Thyroid gland (tissue), 4 donors: ENCODE measurements at regions not wholly inside any gene's neighbourhood (a gene's known extent, or its start where the extent isn't known, plus 50 kb on each side); places are given as distances from the start of the nearest gene placed in this dataset.

ENCODE experiments used
- DNase-seq, 2 donors: peaks; one replicate each; pipeline ENCODE4 v3.0.0-alpha.2; 2019
- H3K27ac ChIP-seq, 3 donors: fragments of 200-600 bp; sonication (generic); 1 replicate in 2 of 3; 2 replicates in 1 of 3; pipeline ENCODE4 v1.5.1; 2016 to 2019; ENCODE audit warnings: mild to moderate bottlenecking in 1 of 3, moderate library complexity in 1 of 3
- H3K27me3 ChIP-seq: fragments of 200-600 bp; sonication (generic); one replicate; pipeline ENCODE4 v1.5.1; 2019
- H3K36me3 ChIP-seq, 2 donors: fragments of 200-600 bp; sonication (generic); one replicate each; pipeline ENCODE4 v1.5.1; 2016 to 2019
- H3K4me1 ChIP-seq, 2 donors: fragments of 200-600 bp; sonication (generic); one replicate each; pipeline ENCODE4 v1.5.1; 2017 to 2019
- H3K4me3 ChIP-seq, 3 donors: fragments of 200-600 bp; sonication (generic); replicated peaks in 1 of 3; 1 replicate in 2 of 3; 2 replicates in 1 of 3; pipeline ENCODE4 v1.5.1; 2016; ENCODE audit warnings: mild to moderate bottlenecking in 1 of 3
- H3K9me3 ChIP-seq: fragments of 200-600 bp; sonication (generic); one replicate; pipeline ENCODE4 v1.5.1; 2017
- POLR2A ChIP-seq, 2 donors: fragments of 450-650 bp; IDR thresholded peaks; one replicate each; pipeline ENCODE4 v1.6.1; 2017; ENCODE audit warnings: antibody characterized with exemption in 2 of 2, mild to moderate bottlenecking in 2 of 2, moderate library complexity in 1 of 2
- WGBS, 2 donors: methylation state at CpG; one replicate each; pipeline ENCODE4 v1.1.5; 2017; 5-methylcytosine and 5-hydroxymethylcytosine counted together
- intact Hi-C: fragments of 100-400 bp; cut with DNase I; formaldehyde crosslinking; loops from one replicate; pipeline ENCODE4 v1.15.1; 2023
- TF ChIP-seq, protein P1 (sequence below), 6 experiments: fragments of 200-600 bp in 3 of 6; fragments of 450-650 bp in 3 of 6; sonication (generic) in 3 of 6; IDR thresholded peaks; one replicate each; pipeline ENCODE4 v1.5.1; 2016 to 2019; ENCODE audit warnings: antibody characterized with exemption in 6 of 6, mild to moderate bottlenecking in 2 of 6, inconsistent platforms in 1 of 6, moderate library complexity in 1 of 6

DNA sequence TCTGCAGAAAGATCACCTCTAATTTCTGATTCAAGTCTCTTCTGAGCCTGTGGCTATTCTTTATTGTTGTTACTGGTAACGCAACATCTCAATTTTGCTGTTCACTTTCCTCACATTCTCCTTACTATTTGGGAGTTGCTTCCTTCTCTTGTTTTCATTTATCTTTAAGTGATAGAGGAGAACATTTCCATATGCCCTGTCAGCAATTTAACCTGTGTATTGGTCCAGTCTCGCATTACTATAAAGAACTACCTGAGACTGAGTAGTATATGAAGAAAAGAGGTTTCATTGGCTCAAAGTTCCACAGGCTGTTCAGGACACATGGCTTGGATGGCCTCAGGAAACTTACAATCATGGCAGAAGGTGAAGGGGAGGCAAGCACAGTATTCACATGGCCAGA is 1025.1 kb downstream of the OTOL1 start:
- Histone ChIP-seq H3K4me1 (no peaks in the 10 kb centered on the region), H3K9me3 (no peaks in the 10 kb centered on the region), H3K27me3 (no peaks in the 10 kb centered on the region), H3K27ac (no peak overlapping the region), H3K36me3 (no peaks in the 10 kb centered on the region), H3K4me3 (no peak overlapping the region)
- intact Hi-C loops = no loop called here
- WGBS, 2 donors = 92 to 95% methylated on average over 2 of the region's 2 CpGs
- DNase-seq = no peak
- no peak for TF ChIP-seq POLR2A (IDR thresholded peaks at IDR 0.05)
- TF ChIP-seq, protein P1, sequence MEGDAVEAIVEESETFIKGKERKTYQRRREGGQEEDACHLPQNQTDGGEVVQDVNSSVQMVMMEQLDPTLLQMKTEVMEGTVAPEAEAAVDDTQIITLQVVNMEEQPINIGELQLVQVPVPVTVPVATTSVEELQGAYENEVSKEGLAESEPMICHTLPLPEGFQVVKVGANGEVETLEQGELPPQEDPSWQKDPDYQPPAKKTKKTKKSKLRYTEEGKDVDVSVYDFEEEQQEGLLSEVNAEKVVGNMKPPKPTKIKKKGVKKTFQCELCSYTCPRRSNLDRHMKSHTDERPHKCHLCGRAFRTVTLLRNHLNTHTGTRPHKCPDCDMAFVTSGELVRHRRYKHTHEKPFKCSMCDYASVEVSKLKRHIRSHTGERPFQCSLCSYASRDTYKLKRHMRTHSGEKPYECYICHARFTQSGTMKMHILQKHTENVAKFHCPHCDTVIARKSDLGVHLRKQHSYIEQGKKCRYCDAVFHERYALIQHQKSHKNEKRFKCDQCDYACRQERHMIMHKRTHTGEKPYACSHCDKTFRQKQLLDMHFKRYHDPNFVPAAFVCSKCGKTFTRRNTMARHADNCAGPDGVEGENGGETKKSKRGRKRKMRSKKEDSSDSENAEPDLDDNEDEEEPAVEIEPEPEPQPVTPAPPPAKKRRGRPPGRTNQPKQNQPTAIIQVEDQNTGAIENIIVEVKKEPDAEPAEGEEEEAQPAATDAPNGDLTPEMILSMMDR (IDR thresholded peaks at IDR 0.05) = no peak

DNA sequence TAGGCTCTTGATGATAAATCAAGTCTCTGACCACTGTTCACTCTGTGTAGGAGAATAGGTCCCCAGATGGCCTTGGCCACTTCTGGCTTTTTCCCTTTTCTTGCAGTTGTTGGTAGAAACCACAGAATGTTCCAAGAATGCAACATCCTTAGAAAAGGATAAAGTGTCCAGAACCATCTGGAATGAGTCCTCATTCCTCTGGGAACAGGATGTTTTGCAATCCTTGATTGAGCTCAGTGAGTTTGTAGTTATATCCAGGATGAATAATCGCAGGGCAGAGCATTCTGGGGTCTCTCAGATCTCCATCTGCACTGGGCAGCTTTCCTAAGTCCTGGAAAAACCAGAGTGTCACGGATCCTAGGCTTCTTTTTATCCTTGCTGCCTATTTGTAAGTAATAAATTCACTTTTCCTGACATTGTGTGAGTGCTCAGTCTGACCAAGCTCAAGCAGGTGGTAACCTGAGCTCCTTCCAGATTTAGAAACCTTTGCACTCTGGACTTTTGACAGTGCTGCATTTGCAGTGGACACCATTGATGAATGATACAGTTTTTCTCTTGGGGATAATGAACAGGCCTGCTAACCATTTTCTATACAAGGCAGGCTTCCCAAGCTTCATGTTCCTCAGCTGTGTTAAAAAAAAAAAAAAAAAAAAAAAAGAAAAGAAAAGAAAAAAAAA is 1028.6 kb downstream of the OTOL1 start:
- DNase-seq = no peak
- intact Hi-C loops = no loop called here
- WGBS, 2 donors = 47 to 67% methylated on average over 2 of the region's 2 CpGs
- H3K36me3 ChIP-seq = no peaks in the 10 kb centered on the region
- no peaks in the 10 kb centered on the region for H3K27me3 ChIP-seq
- H3K27ac ChIP-seq = no peak overlapping the region
- H3K9me3 ChIP-seq = no peaks in the 10 kb centered on the region
- no peak overlapping the region for H3K4me3 ChIP-seq
- no peaks in the 10 kb centered on the region for H3K4me1 ChIP-seq
- no peak for TF ChIP-seq POLR2A (IDR thresholded peaks at IDR 0.05)
- TF ChIP-seq, protein P1 (IDR thresholded peaks at IDR 0.05) = no peak

DNA sequence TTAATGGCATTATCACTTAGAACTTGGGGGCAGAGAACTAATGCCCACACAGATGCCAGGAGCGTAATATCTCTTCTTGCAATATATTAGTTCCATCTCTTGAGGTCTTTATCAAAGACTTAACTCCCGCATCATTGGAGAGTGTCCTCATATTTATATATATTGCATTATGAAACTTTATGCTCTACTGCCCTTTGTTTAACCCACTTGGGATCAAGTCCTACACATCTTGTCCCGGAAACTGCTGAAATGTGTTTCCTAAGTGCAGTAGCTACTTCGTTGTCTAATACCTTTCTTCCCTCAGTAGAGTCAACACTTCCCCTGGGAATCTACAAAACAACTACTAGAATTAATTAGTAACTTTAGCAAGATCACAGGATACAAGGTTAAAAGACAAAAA is 1029.2 kb downstream of the OTOL1 start:
- H3K36me3 ChIP-seq = no peaks in the 10 kb centered on the region
- 69 to 82% methylated on average over 4 of the region's 4 CpGs for WGBS, 2 donors
- intact Hi-C loops = no loop called here
- no peak for DNase-seq
- no peaks in the 10 kb centered on the region for H3K27me3 ChIP-seq
- H3K4me1 ChIP-seq = no peaks in the 10 kb centered on the region
- H3K9me3 ChIP-seq = no peaks in the 10 kb centered on the region
- TF ChIP-seq, protein P1 (IDR thresholded peaks at IDR 0.05) = no peak
- no peak for TF ChIP-seq POLR2A (IDR thresholded peaks at IDR 0.05)
- no peak overlapping the region for H3K4me3 ChIP-seq
- no peak overlapping the region for H3K27ac ChIP-seq

DNA sequence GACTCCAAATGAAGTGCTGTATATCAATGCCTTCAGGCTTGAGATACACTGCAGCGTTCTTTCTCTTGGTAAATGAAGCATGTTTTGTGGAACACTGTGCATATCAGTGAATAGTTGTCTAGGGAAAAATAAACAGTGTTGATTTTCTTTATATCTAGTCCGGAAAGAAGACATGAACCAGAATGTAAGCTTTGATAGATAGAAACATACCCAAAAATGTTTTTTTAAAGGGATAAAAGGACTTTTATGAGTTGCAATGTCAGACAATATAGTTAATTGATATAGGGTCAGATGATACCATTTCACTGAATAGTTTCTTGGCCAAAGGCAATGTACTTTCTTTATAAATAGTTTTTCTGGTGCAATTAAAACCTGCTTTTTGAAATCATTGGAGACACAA is 1037.8 kb downstream of the OTOL1 start:
- 63 to 70% methylated on average over 2 of the region's 2 CpGs for WGBS, 2 donors
- H3K27me3 ChIP-seq = no peaks in the 10 kb centered on the region
- H3K9me3 ChIP-seq = no peaks in the 10 kb centered on the region
- intact Hi-C loops = no loop called here
- DNase-seq = no peak
- no peak overlapping the region for H3K27ac ChIP-seq
- H3K4me1 ChIP-seq = no peaks in the 10 kb centered on the region
- no peak for TF ChIP-seq POLR2A (IDR thresholded peaks at IDR 0.05)
- TF ChIP-seq, protein P1 (IDR thresholded peaks at IDR 0.05) = no peak
- H3K36me3 ChIP-seq = no peaks in the 10 kb centered on the region
- no peak overlapping the region for H3K4me3 ChIP-seq

DNA sequence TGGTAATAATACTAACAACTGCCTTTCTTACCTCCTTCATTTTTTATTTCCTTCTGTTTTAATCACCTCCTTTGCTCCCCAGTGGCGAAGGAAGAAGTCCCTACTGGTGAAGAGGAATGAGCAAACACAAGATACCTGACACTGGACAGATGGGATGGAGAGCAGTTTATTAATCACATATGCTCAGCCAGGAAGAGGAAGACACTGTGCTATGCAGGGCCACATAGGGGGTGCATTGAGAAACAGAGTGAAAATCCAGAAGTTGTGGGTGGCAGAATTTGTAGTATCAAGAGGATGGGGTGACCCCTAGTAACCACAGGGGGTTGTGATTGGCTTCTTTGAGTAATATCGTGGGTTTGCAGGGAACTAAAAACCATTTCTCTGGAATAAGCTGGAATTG is 1041.9 kb downstream of the OTOL1 start:
- Histone ChIP-seq H3K36me3 (no peaks in the 10 kb centered on the region), H3K9me3 (no peaks in the 10 kb centered on the region), H3K27ac (no peak overlapping the region), H3K4me3 (no peak overlapping the region), H3K4me1 (no peaks in the 10 kb centered on the region), H3K27me3 (no peaks in the 10 kb centered on the region)
- no peak for TF ChIP-seq POLR2A (IDR thresholded peaks at IDR 0.05)
- TF ChIP-seq, protein P1 (IDR thresholded peaks at IDR 0.05) = no peak
- intact Hi-C loops = no loop called here
- DNase-seq = no peak
- WGBS, 2 donors = 60 to 81% methylated on average over 2 of the region's 2 CpGs
